ENCODE measurements at regions not wholly inside any gene's neighbourhood (a gene's known extent, or its start where the extent isn't known, plus 50 kb on each side); places are given as distances from the start of the nearest gene placed in this dataset.

DNA sequence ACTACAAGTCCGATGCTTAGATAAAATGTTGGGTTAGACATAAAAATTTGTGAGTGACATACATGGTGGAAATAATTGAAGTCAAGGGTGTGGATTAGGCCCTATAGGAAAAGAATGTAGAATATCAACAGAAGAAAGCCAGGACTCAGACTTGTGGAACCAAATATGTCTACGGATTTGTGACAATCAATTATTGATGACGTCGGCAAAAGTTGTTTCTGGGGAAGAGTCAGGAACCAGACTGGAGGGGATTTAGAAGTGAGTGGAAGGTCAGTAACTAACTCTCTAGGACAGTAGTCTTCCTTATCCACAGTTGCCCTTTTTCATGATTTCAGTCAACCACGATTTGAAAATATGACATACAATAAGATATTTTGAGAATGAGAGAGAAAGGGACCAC, 130.9 kb upstream of the TANK start:
- TF ChIP-seq, protein P1, sequence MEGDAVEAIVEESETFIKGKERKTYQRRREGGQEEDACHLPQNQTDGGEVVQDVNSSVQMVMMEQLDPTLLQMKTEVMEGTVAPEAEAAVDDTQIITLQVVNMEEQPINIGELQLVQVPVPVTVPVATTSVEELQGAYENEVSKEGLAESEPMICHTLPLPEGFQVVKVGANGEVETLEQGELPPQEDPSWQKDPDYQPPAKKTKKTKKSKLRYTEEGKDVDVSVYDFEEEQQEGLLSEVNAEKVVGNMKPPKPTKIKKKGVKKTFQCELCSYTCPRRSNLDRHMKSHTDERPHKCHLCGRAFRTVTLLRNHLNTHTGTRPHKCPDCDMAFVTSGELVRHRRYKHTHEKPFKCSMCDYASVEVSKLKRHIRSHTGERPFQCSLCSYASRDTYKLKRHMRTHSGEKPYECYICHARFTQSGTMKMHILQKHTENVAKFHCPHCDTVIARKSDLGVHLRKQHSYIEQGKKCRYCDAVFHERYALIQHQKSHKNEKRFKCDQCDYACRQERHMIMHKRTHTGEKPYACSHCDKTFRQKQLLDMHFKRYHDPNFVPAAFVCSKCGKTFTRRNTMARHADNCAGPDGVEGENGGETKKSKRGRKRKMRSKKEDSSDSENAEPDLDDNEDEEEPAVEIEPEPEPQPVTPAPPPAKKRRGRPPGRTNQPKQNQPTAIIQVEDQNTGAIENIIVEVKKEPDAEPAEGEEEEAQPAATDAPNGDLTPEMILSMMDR (conservative IDR thresholded peaks at IDR 0.05; ENCODE audit: low read length) = no peak
- no peak for TF ChIP-seq EZH2phosphoT487 (IDR thresholded peaks at IDR 0.05; ENCODE audit: borderline replicate concordance)

Measured in Loucy (cell line).